H1 (cell line): ENCODE measurements at regions not wholly inside any gene's neighbourhood (a gene's known extent, or its start where the extent isn't known, plus 50 kb on each side); places are given as distances from the start of the nearest gene placed in this dataset.

Source experiments
- BCL11A ChIP-seq, 2 experiments: IDR thresholded peaks; one replicate each; pipeline ENCODE4 v1.6.1; 2011; ENCODE audit warnings: low read depth in 2 of 2, low read length in 2 of 2, mild to moderate bottlenecking in 2 of 2
- SP2 ChIP-seq: IDR thresholded peaks from 2 replicates; pipeline ENCODE4 v1.6.1; 2012; ENCODE audit warnings: mild to moderate bottlenecking, low read length, inconsistent platforms
- TAF7 ChIP-seq: optimal IDR thresholded peaks from 2 replicates; pipeline ENCODE3; 2011; ENCODE audit warnings: low read depth, mild to moderate bottlenecking, inconsistent platforms, low read length, moderate library complexity, borderline replicate concordance

DNA sequence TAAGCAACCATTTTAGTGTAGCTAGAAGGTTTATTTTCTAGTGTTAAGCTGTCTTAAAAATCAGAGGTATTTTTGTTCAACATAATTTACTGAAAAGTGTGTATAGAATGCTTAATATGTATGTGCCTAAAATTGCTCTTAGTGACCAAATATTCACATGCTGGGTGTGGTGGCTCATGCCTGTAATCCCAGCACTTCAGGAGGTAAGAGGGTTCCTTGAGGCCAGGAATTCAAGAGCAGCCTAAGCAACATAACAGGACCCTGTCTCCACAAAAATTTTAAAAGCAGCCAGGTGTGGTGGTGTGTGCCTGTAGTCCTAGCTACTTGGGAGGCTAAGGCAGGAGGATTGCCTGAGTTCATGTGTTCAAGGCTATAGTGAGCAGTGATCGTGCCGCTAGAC, 120.9 kb upstream of the FRY start (continued):
- TF ChIP-seq BCL11A (IDR thresholded peaks at IDR 0.05; ENCODE audit: low read depth in 2 of 2, low read length in 2 of 2) (no peak), SP2 (no peak), TAF7 (no peak)
